Mucosa of descending colon (tissue), 3 donors: ENCODE measurements at regions not wholly inside any gene's neighbourhood (a gene's known extent, or its start where the extent isn't known, plus 50 kb on each side); places are given as distances from the start of the nearest gene placed in this dataset.

ENCODE experiments used
- ATAC-seq: fragments of 200-7000 bp; cut with Tn5 transposase; one replicate; pipeline ENCODE4 v1.9.1; 2020; ENCODE audit warnings: mild to moderate bottlenecking, moderate library complexity
- DNase-seq, 3 donors: peaks; one replicate each; pipeline ENCODE4 v3.0.0-alpha.2; 2020
- H3K36me3 ChIP-seq: fragments of 200-600 bp; one replicate; pipeline ENCODE4 v1.8.0; 2021; ENCODE audit warnings: low read depth, mild to moderate bottlenecking
- H3K4me1 ChIP-seq: fragments of 200-600 bp; one replicate; pipeline ENCODE4 v1.8.0; 2021; ENCODE audit warnings: low read depth, mild to moderate bottlenecking
- H3K4me3 ChIP-seq: fragments of 200-600 bp; one replicate; pipeline ENCODE4 v1.8.0; 2021; ENCODE audit warnings: mild to moderate bottlenecking
- H3K9me3 ChIP-seq: fragments of 200-600 bp; one replicate; pipeline ENCODE4 v1.8.0; 2021; ENCODE audit warnings: mild to moderate bottlenecking
- intact Hi-C, 2 donors: fragments of 100-400 bp; cut with DNase I in 1 of 2; cut with micrococcal nuclease in 1 of 2; formaldehyde crosslinking; loops; one replicate each; pipeline versions ENCODE4 v1.11.0 to v1.11.1; 2022; cut with DNase I, micrococcal nuclease
- TF ChIP-seq, protein P1 (sequence below): fragments of 200-600 bp; IDR thresholded peaks from one replicate; pipeline ENCODE4 v1.8.0; 2022; ENCODE audit warnings: antibody characterized with exemption, mild to moderate bottlenecking
- donor health status: DM: no; HTN: no; CAD: no; lungs with moderate emphysema.
- donor health status: DM: no; HTN: no; CAD: no.
- donor health status: DM: no; HTN: yes; CAD: no.

DNA sequence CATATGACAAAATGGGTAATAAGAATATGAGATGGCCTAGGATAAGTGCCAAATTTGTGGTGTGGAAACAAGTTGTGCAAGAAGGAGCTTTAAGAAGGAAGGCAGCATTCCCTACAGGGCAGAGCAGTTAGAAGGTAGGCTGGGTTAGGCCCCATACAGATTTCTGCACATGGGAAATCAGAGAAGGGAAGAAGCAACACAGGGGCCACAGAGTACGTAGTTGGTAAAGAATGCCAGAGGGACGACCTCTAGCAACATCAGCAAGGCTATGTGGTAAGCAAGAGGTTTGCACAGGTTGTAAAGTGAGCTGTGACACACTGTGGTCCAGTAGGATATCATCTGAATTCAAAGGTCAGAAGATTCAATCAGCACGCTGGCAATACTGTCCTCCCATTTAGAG lies 765.6 kb upstream of the B3GALT2 start:
- ATAC-seq: no peak
- TF ChIP-seq, protein P1, sequence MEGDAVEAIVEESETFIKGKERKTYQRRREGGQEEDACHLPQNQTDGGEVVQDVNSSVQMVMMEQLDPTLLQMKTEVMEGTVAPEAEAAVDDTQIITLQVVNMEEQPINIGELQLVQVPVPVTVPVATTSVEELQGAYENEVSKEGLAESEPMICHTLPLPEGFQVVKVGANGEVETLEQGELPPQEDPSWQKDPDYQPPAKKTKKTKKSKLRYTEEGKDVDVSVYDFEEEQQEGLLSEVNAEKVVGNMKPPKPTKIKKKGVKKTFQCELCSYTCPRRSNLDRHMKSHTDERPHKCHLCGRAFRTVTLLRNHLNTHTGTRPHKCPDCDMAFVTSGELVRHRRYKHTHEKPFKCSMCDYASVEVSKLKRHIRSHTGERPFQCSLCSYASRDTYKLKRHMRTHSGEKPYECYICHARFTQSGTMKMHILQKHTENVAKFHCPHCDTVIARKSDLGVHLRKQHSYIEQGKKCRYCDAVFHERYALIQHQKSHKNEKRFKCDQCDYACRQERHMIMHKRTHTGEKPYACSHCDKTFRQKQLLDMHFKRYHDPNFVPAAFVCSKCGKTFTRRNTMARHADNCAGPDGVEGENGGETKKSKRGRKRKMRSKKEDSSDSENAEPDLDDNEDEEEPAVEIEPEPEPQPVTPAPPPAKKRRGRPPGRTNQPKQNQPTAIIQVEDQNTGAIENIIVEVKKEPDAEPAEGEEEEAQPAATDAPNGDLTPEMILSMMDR: no peak
- DNase-seq: no peak

DNA sequence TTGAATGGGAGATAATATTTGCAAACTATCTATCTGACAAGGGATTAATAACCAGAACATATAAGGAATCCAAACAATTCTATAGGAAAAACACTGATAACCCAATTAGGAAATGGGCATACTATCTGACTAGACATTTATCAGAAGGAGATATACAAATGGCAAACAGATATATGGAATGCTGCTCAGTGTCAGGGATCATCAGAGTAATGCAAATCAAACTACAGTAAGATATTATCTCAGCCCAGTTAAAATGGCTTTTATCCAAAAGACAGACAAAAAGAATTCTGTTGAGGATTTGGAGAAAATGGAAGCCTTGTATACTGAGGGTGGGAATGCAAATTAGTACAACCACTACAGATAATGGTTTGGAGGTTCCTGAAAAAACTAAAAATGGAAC lies 758.0 kb upstream of the B3GALT2 start:
- intact Hi-C loops: no loop called here
- no peaks in the 10 kb centered on the region for H3K9me3 ChIP-seq
- H3K4me3 ChIP-seq: no peak overlapping the region
- ATAC-seq: no peak
- TF ChIP-seq, protein P1: no peak
- no peaks in the 10 kb centered on the region for H3K4me1 ChIP-seq
- no peaks in the 10 kb centered on the region for H3K36me3 ChIP-seq
- DNase-seq: no peak

More for the DNA sequence above, 765.6 kb upstream of the B3GALT2 start:
- Histone ChIP-seq H3K4me3 (no peak overlapping the region), H3K9me3 (no peaks in the 10 kb centered on the region), H3K4me1 (no peaks in the 10 kb centered on the region), H3K36me3 (no peaks in the 10 kb centered on the region)
- intact Hi-C loops: no loop called here

DNA sequence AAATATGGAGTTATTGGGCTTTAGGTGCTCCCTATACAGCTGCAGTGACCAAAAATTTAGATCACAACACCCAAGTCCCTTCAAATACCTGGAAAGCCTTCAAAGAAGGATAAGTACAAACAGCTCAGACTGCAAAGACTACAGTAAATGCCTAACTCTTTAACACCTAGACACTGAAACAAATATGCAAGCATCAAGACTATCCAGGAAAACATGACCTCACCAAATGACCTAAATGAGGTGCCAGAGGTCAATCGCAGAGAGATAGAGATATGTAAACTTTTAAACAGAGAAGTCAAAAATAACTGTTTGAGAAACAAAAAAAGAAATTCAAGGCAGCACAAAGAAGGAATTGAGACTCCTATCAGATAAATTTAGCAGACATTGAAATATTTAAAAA lies 753.8 kb upstream of the B3GALT2 start:
- intact Hi-C loops: no loop called here
- no peak for ATAC-seq
- DNase-seq: no peak
- TF ChIP-seq, protein P1: no peak
- Histone ChIP-seq H3K4me3 (no peak overlapping the region), H3K9me3 (no peaks in the 10 kb centered on the region), H3K36me3 (no peaks in the 10 kb centered on the region), H3K4me1 (no peaks in the 10 kb centered on the region)

DNA sequence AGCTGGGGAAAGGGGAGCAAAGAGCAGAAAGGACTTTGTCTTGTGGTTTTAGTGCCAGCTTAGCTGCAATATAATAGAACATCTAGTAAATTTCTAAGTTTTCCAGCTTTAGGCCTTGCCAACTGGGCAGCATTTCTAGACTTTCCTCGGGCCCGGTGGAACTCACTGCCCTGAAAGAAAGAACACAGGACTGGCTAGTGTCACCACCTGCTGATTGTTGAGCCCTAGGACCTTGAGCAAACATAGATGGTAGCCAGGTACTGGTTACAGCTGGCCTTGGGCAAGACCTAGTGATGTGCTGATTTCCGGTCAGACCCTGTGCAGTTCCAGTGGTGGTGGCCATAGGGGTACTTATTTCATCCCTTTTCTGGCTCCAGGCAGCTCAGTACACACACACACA lies 753.2 kb upstream of the B3GALT2 start:
- Histone ChIP-seq H3K9me3 (no peaks in the 10 kb centered on the region), H3K36me3 (no peaks in the 10 kb centered on the region), H3K4me1 (no peaks in the 10 kb centered on the region), H3K4me3 (no peak overlapping the region)
- intact Hi-C loops: no loop called here
- TF ChIP-seq, protein P1: no peak
- no peak for ATAC-seq
- no peak for DNase-seq

DNA sequence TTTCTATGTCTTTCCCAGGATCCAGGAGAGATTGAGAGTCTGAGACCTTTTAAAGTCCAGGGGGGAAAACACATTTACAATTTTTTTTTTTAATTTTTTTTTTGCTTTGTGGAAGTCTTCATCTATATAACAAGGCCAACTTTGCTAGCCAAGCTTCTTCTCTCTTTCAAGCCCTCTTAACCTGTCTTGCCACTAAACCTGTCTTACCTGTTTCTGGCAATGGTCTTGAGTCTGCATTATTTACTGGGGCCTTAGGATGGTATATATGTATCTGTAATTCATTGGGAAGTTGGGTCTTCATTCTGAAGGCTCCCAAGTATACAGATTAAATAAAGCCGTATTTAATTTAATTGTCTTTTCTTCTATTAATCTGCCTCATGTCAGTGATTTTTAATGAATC lies 750.9 kb upstream of the B3GALT2 start:
- DNase-seq (no peak), ATAC-seq (no peak)
- TF ChIP-seq, protein P1: no peak
- Histone ChIP-seq H3K4me3 (no peak overlapping the region), H3K9me3 (no peaks in the 10 kb centered on the region), H3K36me3 (no peaks in the 10 kb centered on the region), H3K4me1 (no peaks in the 10 kb centered on the region)
- intact Hi-C loops: no loop called here

DNA sequence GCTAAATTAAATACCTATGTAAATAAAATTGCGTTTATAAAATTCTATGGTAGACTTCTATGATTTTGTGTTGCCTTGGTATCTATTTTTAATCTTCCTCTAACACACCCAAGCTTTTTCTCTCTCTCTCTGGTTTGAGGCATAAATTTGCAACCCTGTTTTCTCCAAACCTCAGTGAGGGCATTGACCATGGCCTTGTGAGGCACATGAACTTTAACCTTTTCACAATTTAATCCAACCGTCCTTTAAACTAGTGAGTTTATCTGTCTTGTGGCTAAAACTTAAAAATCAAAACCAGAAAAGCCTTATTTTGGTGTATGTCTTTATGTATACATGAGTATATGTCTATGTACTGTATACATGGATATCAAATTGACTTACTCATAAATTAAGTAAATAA lies 746.6 kb upstream of the B3GALT2 start:
- Histone ChIP-seq H3K4me3 (no peak overlapping the region), H3K36me3 (no peaks in the 10 kb centered on the region), H3K4me1 (no peaks in the 10 kb centered on the region), H3K9me3 (peaks cover 3% of the 10 kb centered on the region)
- DNase-seq (no peak), ATAC-seq (no peak)
- TF ChIP-seq, protein P1: no peak
- intact Hi-C loops: no loop called here
